Stimulated activated CD4-positive, alpha-beta T cell treated with anti-CD3 and anti-CD28 coated beads, Interleukin-4, amount 100 ng/mL, for 24 hours (primary cell): ENCODE measurements at regions not wholly inside any gene's neighbourhood (a gene's known extent, or its start where the extent isn't known, plus 50 kb on each side); places are given as distances from the start of the nearest gene placed in this dataset.

ENCODE experiments used
- DNase-seq: peaks from one replicate; pipeline ENCODE4 v3.0.0-alpha.2; 2020

- DNase-seq, result no peak
Measured at GRCh38 chr5:72007336-72008111, 99.8 kb upstream of the MAP1B start.

GRCh38 chr5:72009280-72009679 lies 98.0 kb upstream of the MAP1B start:
- no peak for DNase-seq

DNA sequence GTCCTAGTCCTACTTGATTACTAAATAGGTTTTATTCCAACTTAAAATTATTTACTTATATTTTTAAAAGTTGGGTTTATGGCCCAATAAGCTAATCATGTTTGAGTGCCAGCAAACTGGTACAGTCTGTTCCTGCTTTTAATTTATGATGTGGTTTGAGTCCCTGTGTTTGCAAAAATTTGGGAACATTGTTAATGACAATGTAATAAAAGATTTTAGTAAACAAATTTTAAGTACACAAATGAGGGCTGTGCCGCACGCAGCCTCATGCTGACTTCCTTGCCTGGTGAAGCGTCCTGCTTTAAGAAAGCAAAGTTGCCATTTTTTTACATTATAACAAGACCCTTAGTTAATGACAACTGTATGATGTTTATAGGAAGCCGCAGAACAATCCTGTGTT lies 96.8 kb upstream of the MAP1B start:
- no peak for DNase-seq

- no peak for DNase-seq
Measured at GRCh38 chr5:72012906-72013305, 94.4 kb upstream of the MAP1B start.

DNA sequence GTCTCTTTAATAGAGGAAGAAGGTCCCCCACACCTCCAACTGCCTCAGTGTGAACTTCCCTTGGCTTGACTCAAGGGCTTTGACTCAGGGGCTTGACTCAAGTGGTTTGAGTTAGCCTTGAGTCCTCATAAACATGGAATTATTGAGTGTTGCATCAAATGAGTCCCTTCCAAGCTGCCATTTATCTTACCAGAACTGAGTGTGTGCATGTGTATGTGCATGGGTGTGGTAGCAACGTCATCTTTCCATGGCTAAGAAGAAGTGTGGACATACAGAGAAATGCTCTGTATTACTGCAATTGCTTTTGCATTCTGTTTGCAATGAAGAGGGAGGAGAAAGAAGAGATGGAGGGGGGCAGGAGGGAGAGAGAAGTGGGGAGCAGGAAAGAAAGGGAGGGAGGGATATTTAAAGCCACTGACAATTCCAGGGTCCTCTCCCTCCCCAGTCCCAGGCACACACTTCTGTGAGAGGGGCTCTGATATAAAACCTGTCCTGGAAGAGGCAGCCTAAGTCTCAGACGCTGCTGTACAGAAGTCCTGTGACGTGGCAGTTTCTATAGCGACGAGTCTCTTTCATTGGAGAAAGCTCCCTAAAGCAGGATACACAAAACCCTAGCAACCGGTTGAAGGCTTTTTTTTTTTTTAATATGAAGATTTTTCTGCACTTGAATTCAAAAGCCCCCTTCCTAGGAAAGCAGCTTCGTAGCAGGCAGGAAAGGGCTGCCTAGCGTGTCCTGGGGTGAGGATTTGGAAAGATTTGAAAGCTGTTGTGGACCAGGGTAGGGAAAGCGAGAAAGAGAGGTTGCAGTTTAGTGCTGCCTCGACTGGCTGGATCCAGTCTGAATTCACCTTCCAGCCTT lies 93.3 kb upstream of the MAP1B start:
- no peak for DNase-seq

DNA sequence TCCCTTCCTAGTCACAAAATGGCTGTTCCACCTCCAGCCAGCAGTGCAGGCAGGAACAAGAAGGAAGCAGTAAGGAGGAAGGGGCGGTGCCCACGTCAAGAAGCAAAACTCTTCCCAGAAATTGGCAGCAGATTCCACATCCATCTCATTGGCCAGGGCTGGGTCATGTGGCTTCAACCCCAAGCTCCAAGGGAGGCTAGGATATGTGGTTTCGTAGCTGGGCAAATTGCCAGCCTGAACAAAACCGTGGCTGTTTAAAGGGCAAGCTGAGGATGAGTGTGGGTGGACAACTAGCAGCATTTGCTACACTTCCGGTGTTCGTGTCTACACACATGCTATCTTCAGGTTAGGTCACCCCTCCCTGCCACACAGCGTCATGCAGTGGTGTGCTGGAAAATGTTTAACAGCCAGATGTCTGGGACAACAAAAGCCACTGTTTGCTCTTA lies 92.1 kb upstream of the MAP1B start:
- DNase-seq, result no peak

DNA sequence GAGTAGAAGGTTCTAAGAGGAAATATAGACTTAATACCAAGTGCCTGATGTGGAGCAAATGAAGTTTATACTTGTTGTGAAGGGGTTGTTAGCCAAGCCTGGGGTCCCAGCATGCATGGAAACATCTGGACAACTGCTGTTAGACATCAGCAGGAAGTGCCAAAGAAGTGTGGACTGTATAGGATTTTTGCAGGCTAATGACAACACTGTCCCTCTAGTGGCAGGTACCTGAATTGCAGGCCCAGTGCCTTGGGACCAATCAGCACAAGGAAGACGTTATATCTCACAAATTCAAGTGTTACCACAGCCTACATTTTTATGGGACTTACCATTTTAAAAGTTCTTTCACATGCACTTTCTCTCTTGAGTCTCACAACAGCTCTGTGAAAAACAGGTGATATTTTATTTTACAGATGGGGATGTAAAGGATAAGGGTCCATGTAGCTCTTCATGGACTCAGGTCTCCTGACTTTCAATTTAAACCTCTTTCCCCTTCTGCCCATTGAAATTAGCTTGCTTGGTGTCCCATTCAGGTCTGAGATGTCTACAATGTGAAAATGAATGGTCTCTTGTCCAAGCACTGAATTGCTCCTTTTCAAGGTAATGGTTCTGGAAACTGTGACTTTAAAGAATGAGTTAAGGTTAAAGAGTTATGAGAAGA lies 89.0 kb upstream of the MAP1B start:
- peak; percentile 69 for DNase-seq

DNA sequence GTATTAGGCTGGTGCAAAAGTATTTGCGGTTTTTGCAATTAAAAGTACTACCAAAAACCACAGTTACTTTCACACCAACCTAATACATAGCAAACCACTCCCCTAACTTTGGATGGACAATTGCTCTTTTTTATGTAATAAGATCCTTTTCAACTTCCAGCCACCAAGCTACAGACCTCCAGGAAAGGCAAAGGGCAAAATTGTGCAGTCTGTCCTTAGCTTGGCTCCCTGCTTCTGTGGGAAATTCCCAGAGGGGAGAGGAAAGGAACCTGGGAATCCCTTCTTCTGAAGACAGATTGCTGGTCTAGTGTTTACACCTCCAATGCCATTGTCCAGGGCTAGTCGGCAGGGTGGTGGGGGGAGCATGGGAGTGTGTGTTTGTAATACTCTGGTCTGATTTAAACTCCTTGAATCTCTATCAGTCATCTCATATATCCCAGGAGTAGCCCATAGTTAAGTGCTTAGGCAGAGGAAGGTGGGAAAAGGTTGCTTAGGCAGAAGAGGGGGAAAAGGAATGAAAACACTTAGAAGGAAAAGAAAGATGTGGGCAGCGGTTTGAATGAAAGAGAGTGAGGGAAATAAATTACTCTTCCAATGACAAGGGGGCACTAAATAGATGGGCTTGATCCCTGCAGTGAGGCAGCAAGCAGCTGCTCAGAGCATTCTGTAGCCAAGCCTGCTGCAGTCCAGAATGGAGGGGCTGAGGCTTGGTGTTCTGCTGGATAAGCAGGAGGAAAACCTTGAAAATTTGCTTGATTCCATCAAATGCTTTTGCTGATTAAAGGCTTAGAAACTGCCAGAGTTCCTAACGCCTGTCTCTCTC lies 86.9 kb upstream of the MAP1B start:
- DNase-seq, result no peak

DNA sequence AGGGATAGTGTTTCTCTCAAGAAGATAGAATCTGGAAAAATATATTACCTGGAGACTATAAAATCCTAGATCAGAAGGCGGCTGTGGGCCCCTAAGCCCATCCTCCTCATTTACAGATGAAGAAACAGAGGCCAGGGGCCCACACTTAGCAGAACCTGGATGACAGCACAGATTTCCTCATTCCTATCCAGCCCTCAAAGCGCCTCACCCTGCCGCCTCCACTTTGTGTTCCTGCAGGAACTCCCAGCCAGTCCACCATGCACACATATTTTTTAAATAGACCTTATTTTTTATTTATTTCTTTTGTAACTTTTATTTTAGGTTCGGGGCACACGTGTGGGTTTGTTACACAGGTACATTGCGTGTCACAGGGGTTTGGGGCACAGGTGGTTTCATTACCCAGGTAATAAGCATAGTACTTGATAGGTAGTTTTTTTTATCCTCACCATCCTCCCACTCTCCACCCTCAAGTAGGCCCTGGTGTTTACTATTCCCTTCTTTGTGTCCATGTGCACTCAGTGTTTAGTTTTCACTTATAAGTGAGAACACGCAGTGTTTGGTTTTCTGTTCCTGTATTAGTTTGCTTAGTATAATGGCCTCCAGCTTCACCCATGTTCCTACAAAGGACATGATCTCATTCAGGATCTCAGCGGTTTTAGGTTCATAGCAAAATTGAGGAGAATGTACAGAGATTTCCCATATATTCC lies 85.5 kb upstream of the MAP1B start:
- no peak for DNase-seq

GRCh38 chr5:72028382-72028781 lies 78.9 kb upstream of the MAP1B start:
- no peak for DNase-seq

DNA sequence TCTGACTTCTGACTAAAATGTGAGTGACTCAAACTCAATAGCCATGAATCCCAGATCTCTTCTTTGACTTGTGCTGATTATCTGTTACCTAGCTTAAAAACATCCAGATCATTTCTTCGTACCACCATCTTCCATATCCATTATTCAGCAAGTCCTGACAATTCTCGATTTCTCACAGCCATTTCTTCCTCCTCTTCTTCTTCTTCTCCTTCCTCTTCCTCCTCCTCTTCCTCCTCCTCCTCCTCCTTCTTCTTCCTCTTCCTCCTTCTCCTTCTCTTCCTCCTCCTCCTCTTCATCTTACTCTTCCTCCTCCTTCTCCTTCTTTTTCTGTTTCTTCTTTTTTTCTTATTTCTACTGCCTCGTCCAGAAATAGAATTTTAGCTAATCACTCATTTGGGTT lies 77.0 kb upstream of the MAP1B start:
- DNase-seq, result no peak

- DNase-seq, result no peak
Measured at GRCh38 chr5:72032788-72033187, 74.5 kb upstream of the MAP1B start.

DNA sequence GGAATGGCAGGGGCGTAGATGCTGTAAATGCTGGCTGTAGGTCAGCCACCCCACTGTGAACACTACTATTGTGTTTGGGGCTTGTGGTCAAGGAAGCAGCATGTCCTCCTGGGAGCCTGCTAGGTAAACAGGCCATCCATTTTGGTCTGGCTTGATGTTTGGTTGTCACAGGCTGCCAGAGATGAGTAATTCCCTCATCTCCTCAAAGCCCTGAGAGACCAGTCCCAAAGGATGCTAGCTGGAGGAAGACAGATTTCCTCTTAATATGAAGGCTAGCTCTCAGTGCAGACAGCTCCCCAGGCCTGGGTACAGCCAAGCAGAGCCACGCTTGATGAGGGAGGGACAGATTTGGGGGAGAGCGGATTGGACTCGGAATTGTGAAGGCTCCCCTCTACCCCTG lies 72.5 kb upstream of the MAP1B start:
- DNase-seq, result no peak

DNA sequence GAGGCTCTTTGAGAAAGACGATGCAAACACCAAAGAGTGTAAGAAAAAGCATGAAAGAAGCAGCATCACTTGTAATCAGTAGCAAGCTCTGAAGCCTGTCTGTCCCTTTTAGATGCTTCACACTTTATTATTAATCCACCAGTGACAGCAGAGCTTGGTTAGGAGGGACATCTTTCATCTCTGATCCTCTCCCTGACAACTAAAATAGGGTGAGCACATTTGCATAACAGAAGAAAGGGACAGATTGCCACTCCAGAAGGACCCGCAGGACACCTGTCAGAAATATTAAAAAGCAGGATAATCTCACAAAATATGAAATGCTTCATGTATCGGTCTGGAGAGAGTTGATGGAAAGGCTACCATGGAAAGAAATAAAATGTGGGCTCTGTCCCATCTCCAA lies 71.4 kb upstream of the MAP1B start:
- no peak for DNase-seq

DNA sequence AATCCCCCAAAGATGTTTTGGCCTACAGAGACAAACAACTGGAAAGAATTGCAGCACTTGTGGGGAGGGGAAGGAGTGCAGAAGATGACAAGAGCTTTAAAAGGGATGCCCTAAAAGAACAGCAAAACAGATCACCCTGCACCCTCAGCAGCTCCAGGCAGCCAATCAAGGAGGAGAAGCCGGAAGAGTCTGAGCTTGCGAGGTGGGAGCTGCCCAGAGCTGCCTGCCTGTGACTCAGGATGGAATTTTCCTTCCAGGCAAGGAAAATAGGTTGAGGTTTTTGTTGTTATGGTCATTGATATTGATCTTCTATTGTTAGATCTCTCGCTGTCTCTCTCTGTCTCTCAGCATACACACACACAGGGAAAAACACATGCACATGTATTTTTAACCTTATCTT lies 70.3 kb upstream of the MAP1B start:
- no peak for DNase-seq

- DNase-seq, result no peak
Measured at GRCh38 chr5:72040513-72040912, 66.8 kb upstream of the MAP1B start.

- DNase-seq, result no peak
Measured at GRCh38 chr5:72041654-72042053, 65.6 kb upstream of the MAP1B start.

DNA sequence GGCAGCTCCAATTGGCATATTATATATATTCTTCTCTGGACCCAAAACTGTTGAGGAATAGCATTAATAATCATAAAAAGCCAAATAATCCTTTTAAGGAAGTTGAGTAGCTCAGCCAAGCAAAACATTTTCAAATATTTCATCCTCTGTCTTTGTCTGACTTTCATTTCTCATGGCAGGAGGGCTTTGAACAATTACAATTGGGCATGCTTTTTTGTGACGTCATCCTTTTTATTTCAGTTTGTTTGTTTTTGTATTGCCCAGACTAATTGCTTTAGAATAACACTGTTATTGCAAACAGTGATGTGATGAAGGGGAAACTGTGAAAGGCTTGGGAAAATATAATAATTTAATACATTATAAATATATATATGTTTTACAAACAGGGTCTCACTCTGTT lies 65.2 kb upstream of the MAP1B start:
- DNase-seq, result no peak

GRCh38 chr5:72045692-72046091 lies 61.6 kb upstream of the MAP1B start:
- no peak for DNase-seq

DNA sequence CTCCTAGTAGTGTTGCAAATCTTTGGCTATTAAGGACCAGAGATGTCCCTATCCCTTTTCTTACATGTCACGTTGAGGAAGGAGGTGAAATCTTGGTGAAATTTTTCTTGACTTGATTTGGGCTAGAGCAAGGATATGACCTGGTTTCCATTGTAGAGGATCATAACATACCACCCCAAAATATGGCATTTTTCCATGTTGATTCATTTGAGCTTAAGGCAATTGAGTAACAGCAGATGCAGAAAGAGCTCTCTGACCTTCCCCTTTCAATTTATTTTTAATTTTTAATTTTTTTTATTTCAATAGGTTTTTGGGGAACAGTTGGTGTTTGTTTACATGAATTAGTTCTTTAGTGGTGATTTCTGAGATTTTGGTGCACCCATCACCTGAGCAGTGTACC lies 61.2 kb upstream of the MAP1B start:
- DNase-seq, result no peak

- no peak for DNase-seq
Measured at GRCh38 chr5:72055636-72056035, 51.6 kb upstream of the MAP1B start.
